Epithelial cell of proximal tubule (primary cell): ENCODE measurements at regions not wholly inside any gene's neighbourhood (a gene's known extent, or its start where the extent isn't known, plus 50 kb on each side); places are given as distances from the start of the nearest gene placed in this dataset.

Source experiments
- DNase-seq: peaks from one replicate; pipeline ENCODE4 v3.0.0-alpha.2; 2011; ENCODE audit warnings: low read depth
- H3K4me3 ChIP-seq: 2 replicates; pipeline ENCODE4 v1.5.1; 2011; ENCODE audit warnings: low read depth, mild to moderate bottlenecking, low read length
- CTCF ChIP-seq: conservative IDR thresholded peaks from 2 replicates; pipeline ENCODE4 v1.5.1; 2012; ENCODE audit warnings: low read depth, mild to moderate bottlenecking, low read length

GRCh38 chr14:25108291-25108690 is 58.3 kb upstream of the STXBP6 start:
- TF ChIP-seq CTCF, result no peak
- no peak for DNase-seq
- no peak overlapping the region for H3K4me3 ChIP-seq

GRCh38 chr14:25103820-25104219 is 53.9 kb upstream of the STXBP6 start:
- DNase-seq, result no peak
- TF ChIP-seq CTCF, result no peak
- no peak overlapping the region for H3K4me3 ChIP-seq

GRCh38 chr14:25103271-25103670 is 53.3 kb upstream of the STXBP6 start:
- no peak for DNase-seq
- H3K4me3 ChIP-seq, result no peak overlapping the region
- TF ChIP-seq CTCF, result no peak

GRCh38 chr14:25102788-25103187 is 52.8 kb upstream of the STXBP6 start:
- DNase-seq, result no peak
- TF ChIP-seq CTCF, result no peak
- no peak overlapping the region for H3K4me3 ChIP-seq

GRCh38 chr14:25101276-25101675 is 51.3 kb upstream of the STXBP6 start:
- TF ChIP-seq CTCF, result no peak
- no peak for DNase-seq
- no peak overlapping the region for H3K4me3 ChIP-seq
